UCSD-AML1 (cell line): ENCODE measurements at regions not wholly inside any gene's neighbourhood (a gene's known extent, or its start where the extent isn't known, plus 50 kb on each side); places are given as distances from the start of the nearest gene placed in this dataset.
"Not testable (repeated sequence)": the region's sequence is repeated elsewhere in the genome, so short reads cannot be mapped to it uniquely, and the experiment has no call there.

Source experiments
- DNase-seq: peaks from one replicate; lab custom pipeline; 2025; ENCODE audit not compliant: unreplicated experiment; lab: John Stamatoyannopoulos, UW

- DNase-seq: no peak
Measured at GRCh38 chr21:23853796-23854379, 1753.4 kb downstream of the MRPL39 start.

- DNase-seq: no peak
Measured at GRCh38 chr21:23837564-23837963, 1769.7 kb downstream of the MRPL39 start.

GRCh38 chr21:23822760-23823159 is 1784.5 kb downstream of the MRPL39 start:
- no peak for DNase-seq

- DNase-seq: no peak
Measured at GRCh38 chr21:23817337-23817736, 1789.9 kb downstream of the MRPL39 start.

DNA sequence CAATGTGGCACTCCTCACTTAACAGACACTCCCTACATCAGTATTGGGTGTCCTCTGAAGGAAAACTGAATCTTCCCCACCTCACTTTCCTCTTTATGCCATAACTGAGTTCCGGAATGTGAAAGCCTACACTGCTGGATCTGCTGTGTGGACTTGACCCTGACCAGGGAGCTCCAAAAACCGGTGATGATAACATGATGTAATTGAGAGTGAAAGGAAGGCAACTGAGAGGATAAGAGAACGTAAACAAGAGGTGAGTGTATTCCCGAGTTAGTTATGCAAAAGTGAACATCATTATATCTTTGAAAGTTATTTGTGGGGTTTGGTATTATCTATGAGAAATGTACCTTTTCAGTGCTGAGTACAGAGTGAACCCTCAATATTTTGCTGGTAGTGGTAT is 1794.8 kb downstream of the MRPL39 start:
- no peak for DNase-seq

GRCh38 chr21:23811805-23812204 is 1795.5 kb downstream of the MRPL39 start:
- no peak for DNase-seq

DNA sequence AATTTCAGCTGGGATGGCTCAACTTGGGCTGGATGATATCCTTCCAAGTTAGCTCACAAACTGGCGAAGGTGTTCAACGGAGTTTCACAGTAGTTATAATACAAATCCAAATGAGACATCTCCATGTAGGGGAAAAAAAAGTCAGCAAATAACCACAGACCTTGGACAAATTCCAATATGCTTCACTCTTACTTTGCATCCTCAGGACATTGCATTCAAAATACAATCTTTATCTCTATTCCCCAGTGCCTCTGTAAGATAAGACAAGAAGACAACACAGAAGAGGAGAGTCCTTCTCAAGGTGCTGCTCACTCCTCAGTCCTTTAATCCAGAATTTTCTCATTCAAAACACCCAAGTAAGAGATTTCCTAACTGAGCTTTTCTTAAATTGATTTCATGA is 1797.7 kb downstream of the MRPL39 start:
- no peak for DNase-seq

GRCh38 chr21:23806966-23807548 is 1800.2 kb downstream of the MRPL39 start:
- DNase-seq: not testable (repeated sequence)

- no peak for DNase-seq
Measured at GRCh38 chr21:23804866-23805265, 1802.4 kb downstream of the MRPL39 start.

- no peak for DNase-seq
Measured at GRCh38 chr21:23801292-23801691, 1806.0 kb downstream of the MRPL39 start.

- DNase-seq: no peak
Measured at GRCh38 chr21:23799376-23799775, 1807.9 kb downstream of the MRPL39 start.

GRCh38 chr21:23792300-23792699 is 1815.0 kb downstream of the MRPL39 start:
- no peak for DNase-seq

- no peak for DNase-seq
Measured at GRCh38 chr21:23789864-23790263, 1817.4 kb downstream of the MRPL39 start.

DNA sequence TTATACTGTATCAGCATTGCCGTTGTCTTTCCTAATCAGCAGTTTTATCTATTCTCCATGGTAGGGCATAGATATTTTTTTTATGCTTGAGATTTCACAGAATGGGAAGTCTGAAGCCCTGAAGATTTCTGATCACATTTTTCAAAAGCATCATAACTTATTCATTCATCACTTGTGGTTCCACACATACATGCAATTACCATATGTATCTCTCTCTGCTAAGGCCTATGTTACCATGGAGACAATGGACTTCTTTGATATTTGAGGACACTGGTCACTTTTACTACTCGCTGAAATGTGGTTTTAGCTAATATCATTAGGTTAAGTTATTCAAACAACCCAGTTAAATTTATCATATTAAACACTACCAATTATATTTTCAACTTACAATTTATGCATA is 1827.0 kb downstream of the MRPL39 start:
- no peak for DNase-seq

DNA sequence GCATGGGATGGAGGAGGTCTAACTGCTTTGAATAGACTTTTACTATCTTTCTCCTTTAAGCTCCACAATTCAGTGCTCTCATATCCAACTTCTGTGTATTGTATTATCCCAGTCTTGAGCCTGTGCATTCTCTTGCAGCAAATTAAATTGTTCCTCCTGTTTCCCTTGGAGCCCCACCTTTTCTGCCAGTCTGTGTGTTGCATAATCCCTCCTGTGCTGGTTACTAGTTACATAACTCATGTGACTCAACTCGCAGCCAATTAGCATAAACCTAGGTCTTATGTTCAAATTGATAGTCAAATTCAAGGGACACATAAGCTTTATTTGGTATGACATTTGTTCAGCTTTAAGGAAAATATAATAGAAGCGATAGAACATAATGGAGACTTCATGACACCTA is 1863.5 kb downstream of the MRPL39 start:
- no peak for DNase-seq

DNA sequence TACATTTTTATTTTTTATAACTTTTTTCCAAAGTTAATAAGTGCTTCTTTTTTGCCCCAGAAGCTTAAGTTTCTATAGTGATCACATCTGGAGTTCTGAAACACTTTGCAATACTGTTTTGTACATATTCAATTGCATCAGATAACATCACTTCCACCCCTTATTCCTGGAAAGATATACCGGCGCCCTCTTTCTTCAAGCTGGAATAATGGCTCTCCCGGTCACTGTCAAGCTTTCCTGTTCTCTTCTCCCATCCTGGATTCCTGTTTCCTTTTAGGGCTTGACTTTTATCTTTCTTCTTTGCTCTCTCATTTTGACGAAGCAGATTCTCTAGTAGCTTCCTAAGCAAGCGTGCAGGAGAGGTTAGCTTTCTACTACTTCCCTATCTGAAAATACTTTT is 1866.8 kb downstream of the MRPL39 start:
- no peak for DNase-seq

DNA sequence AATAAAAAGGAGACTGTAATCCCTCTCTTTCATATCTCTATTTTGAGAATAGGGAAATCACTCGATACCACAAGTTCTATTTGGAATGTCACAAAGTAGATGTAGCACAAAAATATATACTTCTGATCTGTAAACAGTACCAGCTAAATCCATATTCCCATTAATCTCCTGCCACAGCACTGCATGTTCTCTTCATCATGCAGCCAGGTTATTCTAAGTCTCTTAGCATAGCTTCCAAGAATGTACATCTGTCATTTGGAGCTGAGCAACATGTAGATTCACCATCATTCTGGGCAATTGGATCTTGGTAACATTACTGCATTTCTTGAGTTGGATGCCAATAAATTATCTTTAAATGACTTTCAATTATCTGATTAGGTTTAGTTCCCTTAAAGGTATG is 1874.5 kb downstream of the MRPL39 start:
- DNase-seq: no peak

- no peak for DNase-seq
Measured at GRCh38 chr21:23729331-23729730, 1878.0 kb downstream of the MRPL39 start.

GRCh38 chr21:23725576-23725975 is 1881.7 kb downstream of the MRPL39 start:
- DNase-seq: no peak

DNA sequence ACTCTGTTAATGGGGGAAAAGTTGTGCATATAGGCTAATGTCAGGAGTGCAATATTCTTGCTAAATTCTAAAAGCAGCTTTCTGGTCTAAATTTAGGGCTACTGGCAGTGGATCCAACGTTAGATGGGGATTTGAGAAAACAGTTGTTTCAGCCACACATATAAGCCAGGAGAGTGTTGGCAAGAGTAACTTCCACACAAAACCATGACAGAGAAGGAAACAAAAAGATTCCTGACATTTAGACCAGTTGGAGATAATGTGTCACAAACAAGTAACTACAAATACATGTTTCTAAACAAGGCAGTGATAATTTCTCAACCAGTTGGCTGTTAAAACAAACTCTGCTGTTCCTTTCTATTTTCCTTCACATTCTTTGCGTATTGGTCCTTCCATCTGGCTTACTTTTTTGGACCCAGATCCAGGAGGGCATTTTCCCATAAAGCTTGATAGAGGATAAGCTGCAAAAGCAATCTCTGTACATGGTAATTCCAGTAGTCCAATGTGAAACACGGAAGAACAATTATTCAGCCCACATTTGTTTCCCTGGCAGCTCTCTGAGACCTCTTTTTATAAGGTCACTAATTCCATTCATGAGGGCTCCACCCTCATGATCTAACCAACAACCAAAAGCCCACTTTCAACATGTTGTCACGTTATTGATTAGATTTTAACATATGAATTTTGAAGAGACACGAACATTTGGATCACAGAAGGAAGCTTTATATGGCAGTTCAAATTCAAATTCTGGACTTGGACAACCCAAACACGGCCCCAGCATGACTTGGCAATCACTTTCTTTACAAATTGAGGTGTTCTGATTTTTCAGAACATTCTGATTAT is 1888.6 kb downstream of the MRPL39 start:
- no peak for DNase-seq

GRCh38 chr21:23712166-23712565 is 1895.1 kb downstream of the MRPL39 start:
- DNase-seq: no peak

DNA sequence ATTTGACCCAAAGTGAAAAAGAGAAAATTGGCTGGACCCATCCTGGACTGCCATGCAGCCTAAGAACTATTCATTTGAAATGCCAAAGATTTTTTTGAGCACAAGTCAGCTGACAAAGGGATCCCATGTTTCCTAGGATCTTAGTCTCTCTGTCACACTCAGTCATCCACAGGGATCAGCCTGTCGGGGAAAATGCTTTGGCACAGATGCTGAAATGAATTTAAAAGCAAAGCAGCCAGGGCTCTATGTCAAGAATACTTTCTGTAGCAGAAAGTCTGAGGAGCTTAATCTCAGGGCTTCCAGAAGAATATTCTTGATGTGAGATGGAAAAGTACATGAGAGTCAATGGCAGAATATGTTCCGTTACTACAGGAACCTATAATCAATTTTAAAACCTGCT is 1900.8 kb downstream of the MRPL39 start:
- DNase-seq: no peak
